ENCODE measurements at regions not wholly inside any gene's neighbourhood (a gene's known extent, or its start where the extent isn't known, plus 50 kb on each side); places are given as distances from the start of the nearest gene placed in this dataset.
A peak's percentile ranks its signal among the peaks of the same experiment; 100 is the strongest.
"Not testable (repeated sequence)": the region's sequence is repeated elsewhere in the genome, so short reads cannot be mapped to it uniquely, and the experiment has no call there.

- no peak for DNase-seq (ENCODE audit: low spot score)
These were observed 545.2 kb upstream of the CADM1 start for GRCh38 chr11:116049383-116049782.

- DNase-seq (ENCODE audit: low spot score), result no peak
These were observed 541.9 kb upstream of the CADM1 start for GRCh38 chr11:116046127-116046526.

DNA sequence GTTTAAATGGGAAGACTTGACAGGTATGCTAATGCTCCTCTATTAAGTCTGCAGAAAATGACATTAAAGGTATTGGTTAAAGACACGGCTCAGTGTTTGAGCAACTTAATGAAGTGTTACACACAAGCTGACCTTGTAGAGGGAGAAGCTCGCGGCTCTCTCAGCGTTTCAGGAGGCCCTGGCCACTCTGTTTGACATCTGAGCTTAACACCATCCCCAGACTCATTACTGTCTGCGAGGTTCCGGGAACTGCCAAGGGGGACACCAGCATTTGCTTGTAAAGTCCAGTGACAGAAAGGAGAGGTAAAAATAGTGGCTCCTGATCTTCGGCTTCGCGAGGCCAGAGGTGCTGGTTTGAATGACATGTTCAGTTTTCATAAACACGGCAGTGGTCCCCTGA, 540.7 kb upstream of the CADM1 start:
- no peak for DNase-seq (ENCODE audit: low spot score)

DNA sequence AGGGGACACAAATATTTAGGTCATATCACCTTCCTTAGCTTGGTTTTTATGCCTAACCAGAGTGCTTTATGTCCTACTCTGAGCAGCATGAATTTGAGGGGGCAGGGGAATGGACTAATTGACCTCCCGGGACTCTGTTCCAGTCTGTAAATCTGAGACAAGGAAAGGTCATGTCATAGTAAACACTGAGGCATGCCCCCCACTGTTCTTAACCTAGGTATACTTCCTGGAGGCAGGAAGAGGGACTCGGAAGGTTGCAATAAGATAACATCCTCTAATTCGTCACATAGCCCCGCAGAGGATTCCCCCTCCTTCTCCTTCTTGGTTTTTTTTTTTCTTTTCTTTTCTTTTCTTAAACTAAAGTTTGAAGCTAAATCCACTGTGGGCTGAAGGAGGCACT, 540.3 kb upstream of the CADM1 start:
- no peak for DNase-seq (ENCODE audit: low spot score)

DNA sequence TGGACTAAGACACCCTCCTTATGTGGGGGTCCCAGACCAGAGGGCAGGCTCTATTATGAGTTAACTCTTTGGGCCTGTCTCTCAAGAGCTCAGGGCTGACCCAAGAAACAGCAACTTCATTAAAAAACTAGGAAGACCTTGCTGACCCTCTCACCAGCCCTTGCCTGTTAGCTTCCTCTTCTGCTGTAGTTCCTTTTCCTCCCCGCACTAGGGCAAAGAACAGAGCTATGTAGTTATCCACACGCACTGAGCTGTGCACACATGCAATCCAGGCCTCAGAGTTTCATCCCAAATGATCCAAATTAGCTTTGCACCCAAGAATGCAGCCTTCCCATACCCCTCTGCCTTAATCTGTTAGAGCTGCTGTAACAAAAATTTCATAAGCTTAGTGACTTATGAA, 539.6 kb upstream of the CADM1 start:
- DNase-seq (ENCODE audit: low spot score), result no peak

GRCh38 chr11:116043059-116043458, 538.8 kb upstream of the CADM1 start:
- not testable (repeated sequence) for DNase-seq (ENCODE audit: low spot score)

DNA sequence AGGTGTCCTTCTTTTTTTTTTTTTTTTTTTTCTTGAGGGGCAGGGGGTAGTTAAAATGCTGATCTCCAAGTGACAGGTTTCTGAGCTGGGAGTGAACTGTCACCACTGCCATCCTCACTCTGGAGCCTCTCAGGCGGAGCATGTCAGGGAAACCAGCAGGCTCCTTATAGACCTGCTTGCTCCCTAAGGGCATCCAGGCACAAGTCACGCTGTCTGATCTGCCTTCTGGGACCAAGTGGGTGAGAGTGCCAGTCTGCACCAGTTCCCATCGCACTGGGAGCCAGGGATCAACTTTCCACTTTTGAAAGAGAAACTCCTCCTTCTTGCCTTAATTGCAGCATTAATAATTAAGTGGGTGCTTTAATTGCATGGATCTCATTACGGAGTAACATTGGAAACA, 537.9 kb upstream of the CADM1 start:
- no peak for DNase-seq (ENCODE audit: low spot score)

DNA sequence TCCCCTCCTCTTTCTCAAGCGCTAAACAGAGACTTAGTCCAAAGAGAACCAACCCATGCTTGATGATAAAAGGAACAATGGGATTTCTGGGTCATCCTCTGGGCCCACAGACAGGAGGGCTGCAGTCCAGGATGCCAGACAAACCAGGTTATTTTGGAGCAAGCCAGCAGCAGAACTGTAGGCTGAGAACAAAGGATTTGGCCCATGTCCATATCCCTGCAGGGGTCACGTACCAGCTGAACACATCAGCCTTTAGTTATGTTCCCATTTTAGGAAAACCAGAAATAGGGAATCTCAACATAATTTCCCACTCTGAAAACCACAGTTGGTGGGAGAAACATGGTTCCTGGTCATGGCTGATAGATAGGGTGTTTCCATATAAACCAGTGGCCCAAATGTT, 533.6 kb upstream of the CADM1 start:
- no peak for DNase-seq (ENCODE audit: low spot score)

GRCh38 chr11:116035977-116036376, 531.8 kb upstream of the CADM1 start:
- no peak for DNase-seq (ENCODE audit: low spot score)

- DNase-seq (ENCODE audit: low spot score), result no peak
These were observed 529.8 kb upstream of the CADM1 start for GRCh38 chr11:116033931-116034553.

DNA sequence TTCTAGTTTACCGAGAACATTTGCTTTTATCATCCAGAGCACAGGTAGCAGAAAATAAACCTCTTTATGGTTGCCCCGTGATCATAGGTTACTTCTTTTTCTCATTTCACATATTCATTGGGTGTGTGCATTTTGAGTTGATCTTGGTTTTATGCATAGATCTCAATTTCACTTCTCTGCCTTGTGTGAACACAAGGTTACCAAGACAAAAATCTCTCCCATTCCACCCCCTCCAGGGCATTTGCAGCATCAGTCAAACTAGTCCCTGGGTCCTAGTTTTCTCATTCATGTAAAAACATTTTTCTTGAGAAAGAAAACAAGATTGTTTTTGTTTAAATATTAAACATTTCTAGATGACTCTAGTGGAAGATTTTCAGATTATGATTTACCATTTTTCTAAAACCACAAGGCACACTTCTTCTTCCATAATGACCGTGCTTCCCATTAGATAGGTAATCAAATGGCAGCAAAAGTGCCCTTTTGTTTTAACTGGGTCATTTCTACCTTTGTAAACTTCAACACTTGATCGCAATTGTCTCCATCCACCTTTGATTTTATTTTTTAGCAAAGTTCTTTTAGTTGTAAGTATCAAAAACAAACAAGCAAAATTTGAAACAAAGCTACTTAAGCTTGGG, 526.6 kb upstream of the CADM1 start:
- DNase-seq (ENCODE audit: low spot score), result no peak

- DNase-seq (ENCODE audit: low spot score), result not testable (repeated sequence)
These were observed 524.3 kb upstream of the CADM1 start for GRCh38 chr11:116028506-116028905.

DNA sequence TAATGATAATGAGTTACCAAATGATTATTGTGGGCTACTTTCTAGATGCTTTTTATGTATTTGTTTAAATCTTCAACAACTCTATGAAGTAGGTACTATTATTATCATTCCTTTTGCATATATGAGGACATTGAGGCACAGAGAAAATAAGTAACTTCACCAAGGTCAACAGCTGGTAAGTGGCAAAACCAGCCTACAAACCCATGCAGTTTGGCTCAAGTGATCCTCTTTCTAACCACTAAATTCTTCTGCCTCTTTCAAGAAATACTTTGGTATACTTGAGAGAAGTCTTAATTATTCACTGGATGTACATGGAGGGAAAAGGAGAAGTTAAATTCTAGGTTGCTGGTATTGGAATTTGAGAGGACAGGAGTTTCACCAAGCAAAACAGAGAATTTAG, 495.2 kb upstream of the CADM1 start:
- DNase-seq (ENCODE audit: low spot score), result no peak

GRCh38 chr11:115996808-115997188, 492.6 kb upstream of the CADM1 start:
- peak; percentile 10 for DNase-seq (ENCODE audit: low spot score)

GRCh38 chr11:115996125-115996807, 492.1 kb upstream of the CADM1 start:
- DNase-seq (ENCODE audit: low spot score), result no peak

DNA sequence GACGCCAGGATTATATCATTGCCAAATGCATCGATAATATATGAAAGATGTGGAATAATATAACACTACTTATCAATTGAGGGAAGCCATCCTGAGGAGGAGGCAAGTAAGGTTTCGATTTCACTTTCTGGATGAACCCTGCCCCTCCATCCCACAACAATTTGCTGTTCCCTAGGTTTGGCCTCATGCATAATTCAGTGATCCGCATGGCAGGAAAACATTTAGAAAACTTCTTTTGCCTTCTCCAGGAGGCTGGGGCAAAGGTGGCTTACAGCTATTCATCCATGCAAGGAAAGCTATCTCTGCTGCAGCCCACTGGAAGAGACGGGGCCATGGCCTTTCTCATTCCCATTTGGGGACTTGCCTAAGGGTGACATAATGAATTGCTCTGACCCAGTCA, 489.4 kb upstream of the CADM1 start:
- peak; percentile 31 for DNase-seq (ENCODE audit: low spot score)

GRCh38 chr11:115990004-115990447, 485.8 kb upstream of the CADM1 start:
- peak; percentile 79 for DNase-seq (ENCODE audit: low spot score)

GRCh38 chr11:115985896-115986295, 481.7 kb upstream of the CADM1 start:
- peak; percentile 7 for DNase-seq (ENCODE audit: low spot score)

DNA sequence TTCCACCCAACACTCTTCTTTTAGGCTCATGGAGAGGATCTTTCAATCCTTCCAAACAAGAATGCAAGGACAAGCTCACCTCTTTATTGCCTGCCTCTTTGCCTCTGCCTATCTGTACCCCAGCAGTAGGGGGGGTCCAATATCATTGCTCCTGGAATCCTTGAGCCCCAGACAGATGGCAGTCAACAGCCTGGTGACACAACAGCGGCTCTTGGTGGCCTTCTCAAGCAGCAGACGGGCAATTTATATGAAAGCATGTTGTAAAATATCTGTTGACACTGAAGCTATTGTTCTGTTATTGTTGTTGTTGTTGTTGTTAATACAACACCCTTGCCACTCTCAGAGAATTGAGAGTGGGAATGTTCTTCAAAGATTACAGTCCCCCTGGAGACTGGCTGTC, 480.0 kb upstream of the CADM1 start:
- peak; percentile 17 for DNase-seq (ENCODE audit: low spot score)

GRCh38 chr11:115982666-115983065, 478.5 kb upstream of the CADM1 start:
- DNase-seq (ENCODE audit: low spot score), result peak; percentile 37

DNA sequence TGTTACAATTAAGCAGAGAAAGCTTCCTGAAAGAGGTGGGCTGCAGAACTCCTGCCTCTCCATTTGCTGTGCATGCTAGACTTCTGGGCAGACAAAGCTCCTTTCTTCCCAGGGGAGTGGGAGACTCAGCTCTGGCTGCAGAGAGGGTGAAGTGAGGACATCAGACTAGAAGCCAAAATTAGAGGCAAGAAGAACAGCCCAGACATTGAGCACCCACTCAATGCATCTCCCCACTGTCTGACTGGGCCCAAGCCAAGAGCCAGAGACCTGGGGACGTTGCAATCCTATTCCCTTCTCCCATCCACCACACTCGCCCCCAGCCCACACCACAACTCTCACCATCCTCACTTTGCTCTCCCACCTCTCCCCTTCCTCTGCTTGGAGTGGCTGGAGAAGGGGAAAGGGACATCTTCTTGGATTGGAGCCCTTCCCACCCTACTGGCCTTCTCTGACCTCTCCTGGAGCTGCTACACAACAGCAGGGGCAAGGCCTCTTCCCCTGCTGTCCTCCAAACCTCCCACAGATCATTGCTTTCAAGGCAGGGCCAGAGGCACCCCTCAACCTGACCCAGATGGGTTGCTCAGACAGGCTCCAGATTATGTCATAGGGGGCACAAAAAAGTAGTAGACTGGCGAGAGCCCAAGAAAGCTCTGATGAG, 477.7 kb upstream of the CADM1 start:
- DNase-seq (ENCODE audit: low spot score), result peak; percentile 35

GRCh38 chr11:115981104-115981481, 476.9 kb upstream of the CADM1 start:
- peak; percentile 12 for DNase-seq (ENCODE audit: low spot score)
